Fibroblast of skin of right biceps (primary cell): ENCODE measurements at regions not wholly inside any gene's neighbourhood (a gene's known extent, or its start where the extent isn't known, plus 50 kb on each side); places are given as distances from the start of the nearest gene placed in this dataset.
"Not testable (repeated sequence)": the region's sequence is repeated elsewhere in the genome, so short reads cannot be mapped to it uniquely, and the experiment has no call there.

Source experiments
- DNase-seq: peaks from one replicate; pipeline ENCODE4 v3.0.0-alpha.2; 2013

GRCh38 chr11:69869311-69869939, 50.2 kb upstream of the FGF3 start:
- DNase-seq = no peak

GRCh38 chr11:69870766-69871165, 51.5 kb upstream of the FGF3 start:
- no peak for DNase-seq

- no peak for DNase-seq
Observed at GRCh38 chr11:69873166-69874077, 54.2 kb upstream of the FGF3 start.

- no peak for DNase-seq
Observed at GRCh38 chr11:69874178-69874983, 55.2 kb upstream of the FGF3 start.

- no peak for DNase-seq
Observed at GRCh38 chr11:69874984-69875624, 55.9 kb upstream of the FGF3 start.

- no peak for DNase-seq
Observed at GRCh38 chr11:69876013-69876412, 56.8 kb upstream of the FGF3 start.

- DNase-seq = no peak
Observed at GRCh38 chr11:69877235-69877634, 58.0 kb upstream of the FGF3 start.

GRCh38 chr11:69877704-69878103, 58.5 kb upstream of the FGF3 start:
- not testable (repeated sequence) for DNase-seq

GRCh38 chr11:69878144-69878883, 59.1 kb upstream of the FGF3 start:
- DNase-seq = no peak

- no peak for DNase-seq
Observed at GRCh38 chr11:69878927-69879728, 59.9 kb upstream of the FGF3 start.

GRCh38 chr11:69879729-69880005, 60.5 kb upstream of the FGF3 start:
- no peak for DNase-seq

- no peak for DNase-seq
Observed at GRCh38 chr11:69880041-69880825, 61.0 kb upstream of the FGF3 start.

- DNase-seq = no peak
Observed at GRCh38 chr11:69880826-69881445, 61.7 kb upstream of the FGF3 start.

GRCh38 chr11:69881467-69882269, 62.5 kb upstream of the FGF3 start:
- DNase-seq = no peak

GRCh38 chr11:69882270-69882608, 63.0 kb upstream of the FGF3 start:
- DNase-seq = no peak

- DNase-seq = no peak
Observed at GRCh38 chr11:69883292-69884255, 64.4 kb upstream of the FGF3 start.

- DNase-seq = no peak
Observed at GRCh38 chr11:69884286-69884685, 65.1 kb upstream of the FGF3 start.

GRCh38 chr11:69884751-69885150, 65.5 kb upstream of the FGF3 start:
- no peak for DNase-seq
